GM23248 (cell line): ENCODE measurements at regions not wholly inside any gene's neighbourhood (a gene's known extent, or its start where the extent isn't known, plus 50 kb on each side); places are given as distances from the start of the nearest gene placed in this dataset.
"Not testable (repeated sequence)": the region's sequence is repeated elsewhere in the genome, so short reads cannot be mapped to it uniquely, and the experiment has no call there.

Experiments used
- DNase-seq: peaks from one replicate; pipeline ENCODE4 v3.0.0-alpha.2; 2015
- H2AFZ ChIP-seq: fragments of 200-600 bp; sonication (generic); 2 replicates; pipeline ENCODE4 v1.6.1; 2016; ENCODE audit warnings: antibody characterized with exemption
- H3F3A ChIP-seq: fragments of 200-600 bp; sonication (generic); 2 replicates; pipeline ENCODE4 v1.6.1; 2016; ENCODE audit warnings: mild to moderate bottlenecking, antibody characterized with exemption, mixed run types; ENCODE audit not compliant: insufficient read depth
- H3K27ac ChIP-seq: fragments of 200-600 bp; sonication (generic); 2 replicates; pipeline ENCODE4 v1.5.1; 2016; ENCODE audit warnings: mild to moderate bottlenecking
- H3K27me3 ChIP-seq: fragments of 200-600 bp; sonication (generic); replicated peaks from 2 replicates; pipeline ENCODE4 v1.6.1; 2016; ENCODE audit warnings: mild to moderate bottlenecking; ENCODE audit not compliant: insufficient read depth
- H3K36me3 ChIP-seq: fragments of 200-600 bp; sonication (generic); 2 replicates; pipeline ENCODE4 v1.6.1; 2016; ENCODE audit warnings: low read depth, mild to moderate bottlenecking
- H3K4me1 ChIP-seq: fragments of 200-600 bp; sonication (generic); 2 replicates; pipeline ENCODE4 v1.6.1; 2016; ENCODE audit warnings: mild to moderate bottlenecking; ENCODE audit not compliant: insufficient read depth
- H3K4me2 ChIP-seq: fragments of 200-600 bp; sonication (generic); one replicate; pipeline ENCODE4 v1.6.1; 2016; ENCODE audit warnings: mild to moderate bottlenecking; ENCODE audit not compliant: unreplicated experiment
- H3K4me3 ChIP-seq: fragments of 200-600 bp; sonication (generic); 2 replicates; pipeline ENCODE4 v1.5.1; 2016; ENCODE audit warnings: mild to moderate bottlenecking
- H3K79me2 ChIP-seq: fragments of 200-600 bp; sonication (generic); 2 replicates; pipeline ENCODE4 v1.6.1; 2016; ENCODE audit warnings: mild to moderate bottlenecking; ENCODE audit not compliant: insufficient read depth
- H3K9ac ChIP-seq: fragments of 200-600 bp; sonication (generic); 2 replicates; pipeline ENCODE4 v1.6.1; 2016; ENCODE audit warnings: mild to moderate bottlenecking
- H3K9me2 ChIP-seq: fragments of 200-600 bp; sonication (generic); 2 replicates; pipeline ENCODE4 v1.6.1; 2016; ENCODE audit warnings: mixed run types, mild to moderate bottlenecking, moderate library complexity; ENCODE audit not compliant: insufficient read depth
- H3K9me3 ChIP-seq: fragments of 200-600 bp; sonication (generic); one replicate; pipeline ENCODE4 v1.6.1; 2017; ENCODE audit warnings: low read depth
- H4K20me1 ChIP-seq: fragments of 200-600 bp; sonication (generic); 2 replicates; pipeline ENCODE4 v1.6.0; 2016; ENCODE audit not compliant: insufficient read depth
- WGBS, 2 experiments: methylation state at CpG; one replicate each; pipeline ENCODE4 v1.1.6; 2015 to 2017; ENCODE audit warnings: low lambda C conversion rate in 2 of 2, low coverage in 1 of 2; ENCODE audit errors: missing lambda C conversion rate in 2 of 2; 5-methylcytosine and 5-hydroxymethylcytosine counted together
- in situ Hi-C: fragments of 300-500 bp; cut with MboI; formaldehyde crosslinking; loops from 2 replicates; pipeline ENCODE4 v1.15.0; 2020

GRCh38 chr18:14638008-14638407, 94.6 kb upstream of the POTEC start:
- H2AFZ ChIP-seq, H3K4me2 ChIP-seq, H3K9me2 ChIP-seq, in situ Hi-C loops, H3K4me3 ChIP-seq, H3K27ac ChIP-seq, H3K4me1 ChIP-seq, H4K20me1 ChIP-seq, H3K79me2 ChIP-seq, H3K27me3 ChIP-seq, H3K9ac ChIP-seq, DNase-seq, H3K9me3 ChIP-seq, H3K36me3 ChIP-seq, H3F3A ChIP-seq: not testable (repeated sequence)
- 12 to 15% methylated on average over 4 to 5 of the region's 5 CpGs for WGBS, 2 experiments

DNA sequence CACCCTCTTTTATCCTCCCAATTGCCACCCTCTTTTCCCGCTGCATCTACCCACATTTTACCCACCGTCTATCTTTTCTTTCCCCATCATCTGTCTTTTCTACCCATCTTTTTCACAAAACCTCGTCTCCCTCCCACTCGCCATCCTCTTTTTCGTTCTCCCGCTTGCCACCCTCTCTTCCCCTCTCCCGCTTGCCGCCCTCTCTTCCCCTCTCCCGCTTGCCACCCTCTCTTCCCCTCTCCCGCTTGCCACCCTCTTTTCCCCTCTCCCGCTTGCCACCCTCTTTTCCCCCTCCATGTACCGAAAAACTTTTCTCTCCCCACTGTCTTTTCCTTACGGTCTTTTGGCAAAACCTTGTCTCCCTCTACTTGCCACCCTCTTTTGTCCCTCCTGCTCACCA, 97.7 kb upstream of the POTEC start:
- H3K27ac ChIP-seq, H3F3A ChIP-seq, H3K79me2 ChIP-seq, DNase-seq, H3K27me3 ChIP-seq, H3K9ac ChIP-seq, H3K9me2 ChIP-seq, H3K9me3 ChIP-seq, H4K20me1 ChIP-seq, H3K4me3 ChIP-seq, H3K4me2 ChIP-seq, in situ Hi-C loops, H3K36me3 ChIP-seq, H2AFZ ChIP-seq, H3K4me1 ChIP-seq: not testable (repeated sequence)
- WGBS, 2 experiments, result 64 to 100% methylated on average over 1 to 13 of the region's 13 CpGs

- in situ Hi-C loops, result not testable (repeated sequence)
- 33% methylated on average over 8 of the region's 8 CpGs for WGBS, 2 experiments
These were observed 100.4 kb upstream of the POTEC start for GRCh38 chr18:14643715-14644290.

DNA sequence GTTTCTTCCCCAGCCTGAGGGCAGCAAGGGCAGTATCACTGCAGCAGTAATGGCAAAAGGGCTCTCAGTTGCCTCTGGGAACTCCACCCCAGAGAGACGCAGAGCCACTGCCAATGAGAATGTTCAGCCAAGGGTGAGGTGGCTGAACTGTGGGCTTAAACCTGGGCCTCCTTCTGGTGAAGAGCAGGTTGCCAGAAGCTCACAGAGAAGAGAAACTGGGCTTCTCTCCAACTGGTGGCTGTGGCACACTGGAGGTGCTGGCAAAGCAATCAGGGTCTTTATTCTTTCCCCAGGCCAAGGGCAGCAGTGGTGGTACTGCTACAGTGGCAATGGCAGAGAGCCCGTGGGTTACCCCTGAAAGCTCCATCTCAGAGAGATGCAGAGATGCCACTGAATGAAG, 54.9 kb upstream of the ANKRD30B start:
- 20 to 29% methylated on average over 2 of the region's 2 CpGs for WGBS, 2 experiments
- H3K4me1 ChIP-seq, in situ Hi-C loops, DNase-seq, H3K79me2 ChIP-seq, H3K27ac ChIP-seq, H3K4me3 ChIP-seq, H3K27me3 ChIP-seq, H3F3A ChIP-seq, H3K36me3 ChIP-seq, H3K9me3 ChIP-seq, H3K9me2 ChIP-seq, H3K9ac ChIP-seq, H3K4me2 ChIP-seq, H2AFZ ChIP-seq, H4K20me1 ChIP-seq: not testable (repeated sequence)

More at GRCh38 chr18:14643715-14644290, 100.4 kb upstream of the POTEC start:
- H4K20me1 ChIP-seq, DNase-seq, H2AFZ ChIP-seq, H3K9me3 ChIP-seq, H3K4me1 ChIP-seq, H3K9ac ChIP-seq, H3K79me2 ChIP-seq, H3K36me3 ChIP-seq, H3K4me2 ChIP-seq, H3K27me3 ChIP-seq, H3K4me3 ChIP-seq, H3K9me2 ChIP-seq, H3F3A ChIP-seq, H3K27ac ChIP-seq: not testable (repeated sequence)

GRCh38 chr18:14693882-14694281, 54.1 kb upstream of the ANKRD30B start:
- H3K4me1 ChIP-seq, H3K4me2 ChIP-seq, in situ Hi-C loops, H3K9me2 ChIP-seq, H3K36me3 ChIP-seq, H3K79me2 ChIP-seq, H2AFZ ChIP-seq, H3K4me3 ChIP-seq, H4K20me1 ChIP-seq, H3K27ac ChIP-seq, H3K9ac ChIP-seq, H3K9me3 ChIP-seq, H3K27me3 ChIP-seq, H3F3A ChIP-seq: not testable (repeated sequence)
- DNase-seq, result peak; percentile 0
- 20 to 27% methylated on average over 5 of the region's 5 CpGs for WGBS, 2 experiments

GRCh38 chr18:14698006-14698405, 50.0 kb upstream of the ANKRD30B start:
- in situ Hi-C loops, DNase-seq, H3K9me3 ChIP-seq, H3K4me2 ChIP-seq, H3K9me2 ChIP-seq, H3K9ac ChIP-seq, H3K27me3 ChIP-seq, H4K20me1 ChIP-seq, H3F3A ChIP-seq, H2AFZ ChIP-seq, H3K79me2 ChIP-seq, H3K4me3 ChIP-seq, H3K27ac ChIP-seq, H3K36me3 ChIP-seq, H3K4me1 ChIP-seq: not testable (repeated sequence)
- 9 to 31% methylated on average over 2 of the region's 2 CpGs for WGBS, 2 experiments
